ENCODE measurements at regions not wholly inside any gene's neighbourhood (a gene's known extent, or its start where the extent isn't known, plus 50 kb on each side); places are given as distances from the start of the nearest gene placed in this dataset.

DNA sequence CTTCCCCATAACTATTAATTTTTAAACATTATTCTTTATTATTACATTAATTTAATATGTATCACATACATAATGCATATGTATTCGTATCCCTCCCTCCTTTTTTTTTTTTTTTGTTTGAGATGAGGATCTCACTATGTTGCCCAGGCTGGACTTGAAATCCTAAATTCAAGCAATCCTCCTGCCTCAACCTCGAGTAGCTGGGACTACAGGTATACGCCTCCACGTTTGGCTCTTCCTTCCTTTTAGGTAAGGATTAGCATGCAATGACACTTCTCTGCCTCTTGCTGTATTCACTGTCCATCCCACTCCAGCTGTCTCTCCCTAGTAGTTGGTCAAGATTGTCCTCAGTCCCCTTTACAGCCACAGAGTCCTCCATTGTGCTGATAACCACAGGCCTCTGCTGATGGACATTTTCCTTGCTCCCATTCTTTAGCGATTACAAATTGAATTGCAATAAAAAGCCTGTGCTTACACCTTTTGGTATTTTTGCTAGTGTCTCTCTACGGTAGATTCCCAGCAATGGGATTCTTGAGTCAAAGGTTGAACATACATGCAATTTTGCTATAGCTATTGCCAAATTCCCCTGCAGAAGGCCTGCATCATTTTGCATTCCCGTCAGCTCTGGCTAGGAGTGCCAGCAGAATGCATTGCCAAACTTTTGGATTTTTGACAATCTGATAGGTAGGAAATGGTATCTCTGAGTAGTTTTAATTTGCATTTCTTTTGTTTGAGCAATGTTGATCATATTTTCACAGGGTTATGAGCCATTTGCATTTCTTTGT lies 156.6 kb downstream of the SMAD6 start:
- ChIA-PET POLR2A (no interaction called here), CTCF (interaction anchor here (3.3 kb wide), 1 partner anchor 7 kb away, joined by 9 read pairs; no protein-coding TSS in a partner anchor)
- no peaks in the 10 kb centered on the region for H3K9me3 ChIP-seq (ENCODE audit: low read length)
- peaks cover 0 to 4% (median 2%) of the 10 kb centered on the region in 3 donors for H3K4me1 Mint-ChIP-seq
- H3K27me3 Mint-ChIP-seq, result peaks cover 18 to 64% of the 10 kb centered on the region in 2 donors
- no peaks in the 10 kb centered on the region for H3K4me1 ChIP-seq (ENCODE audit: insufficient read depth, low read length)
- no peak overlapping the region for H3K4me3 ChIP-seq (ENCODE audit: low read length)
- H3K36me3 Mint-ChIP-seq, result peaks cover 0 to 1% (median 0%) of the 10 kb centered on the region in 3 donors
- H3K27ac ChIP-seq (ENCODE audit: low read depth, low read length), result no peak overlapping the region
- no peaks in the 10 kb centered on the region for H3K27me3 ChIP-seq (ENCODE audit: insufficient read depth, low read length, poor library complexity, severe bottlenecking)
- H3K4me3 Mint-ChIP-seq, result no peak overlapping the region
- no peak for DNase-seq
- no peaks in the 10 kb centered on the region for H3K9me3 Mint-ChIP-seq
- no peaks in the 10 kb centered on the region for H3K36me3 ChIP-seq (ENCODE audit: insufficient read depth, low read length)
- H3K27ac Mint-ChIP-seq, result peak overlapping the region in 1 of 8 donors; percentile 56

DNA sequence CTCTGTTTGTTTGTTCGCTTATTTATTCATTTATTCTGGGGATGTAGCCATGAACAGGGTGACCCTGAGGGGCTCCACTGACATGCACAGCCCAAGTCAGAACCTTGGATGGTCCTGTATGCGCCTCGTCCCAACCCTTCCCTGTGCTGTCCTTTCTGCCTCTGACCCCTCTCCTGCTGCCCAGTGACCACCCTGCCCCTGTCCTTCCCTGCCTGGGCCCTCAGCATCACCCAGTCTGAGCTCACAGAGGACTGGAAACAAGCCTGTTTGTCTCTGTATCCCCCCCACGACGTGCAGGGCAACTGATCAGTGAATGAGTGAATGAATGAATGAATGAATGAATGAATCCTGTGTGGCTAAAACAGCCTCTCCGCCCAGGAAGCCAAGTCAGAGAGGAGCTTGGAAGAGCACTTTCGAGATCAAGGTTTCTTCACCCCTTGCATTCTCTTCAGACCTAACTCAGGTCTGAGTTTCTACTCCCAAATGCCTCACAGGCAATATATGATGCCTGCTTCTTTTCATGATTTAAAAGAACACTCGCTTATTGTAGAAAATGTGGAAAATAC lies 157.7 kb downstream of the SMAD6 start:
- H3K27ac Mint-ChIP-seq, result no peak overlapping the region
- no peak overlapping the region for H3K4me3 Mint-ChIP-seq
- H3K9me3 Mint-ChIP-seq, result no peaks in the 10 kb centered on the region
- no peak overlapping the region for H3K27ac ChIP-seq (ENCODE audit: low read depth, low read length)
- no peak overlapping the region for H3K4me3 ChIP-seq (ENCODE audit: low read length)
- DNase-seq, result no peak
- no peaks in the 10 kb centered on the region for H3K4me1 ChIP-seq (ENCODE audit: insufficient read depth, low read length)
- H3K36me3 ChIP-seq (ENCODE audit: insufficient read depth, low read length), result no peaks in the 10 kb centered on the region
- no peaks in the 10 kb centered on the region for H3K9me3 ChIP-seq (ENCODE audit: low read length)
- peaks cover 0 to 4% (median 2%) of the 10 kb centered on the region in 3 donors for H3K4me1 Mint-ChIP-seq
- no peaks in the 10 kb centered on the region for H3K27me3 ChIP-seq (ENCODE audit: insufficient read depth, low read length, poor library complexity, severe bottlenecking)
- POLR2A ChIA-PET, result no interaction called here
- peaks cover 15 to 61% of the 10 kb centered on the region in 2 donors for H3K27me3 Mint-ChIP-seq
- peaks cover 0 to 1% (median 0%) of the 10 kb centered on the region in 3 donors for H3K36me3 Mint-ChIP-seq
- CTCF ChIA-PET, result interaction anchor here (3.3 kb wide), 1 partner anchor 9 kb away, joined by 9 read pairs; no protein-coding TSS in a partner anchor

GRCh38 chr15:66860844-66861243 lies 158.8 kb downstream of the SMAD6 start:
- Mint-ChIP-seq H3K9me3 (no peaks in the 10 kb centered on the region), H3K4me1 (peaks cover 0 to 4% (median 2%) of the 10 kb centered on the region in 3 donors), H3K36me3 (peaks cover 0 to 1% (median 0%) of the 10 kb centered on the region in 3 donors), H3K27me3 (peaks cover 13 to 64% of the 10 kb centered on the region in 2 donors), H3K27ac (no peak overlapping the region), H3K4me3 (no peak overlapping the region)
- Histone ChIP-seq H3K36me3 (ENCODE audit: insufficient read depth, low read length) (no peaks in the 10 kb centered on the region), H3K27ac (ENCODE audit: low read depth, low read length) (no peak overlapping the region), H3K4me3 (ENCODE audit: low read length) (no peak overlapping the region), H3K9me3 (ENCODE audit: low read length) (no peaks in the 10 kb centered on the region), H3K4me1 (ENCODE audit: insufficient read depth, low read length) (no peaks in the 10 kb centered on the region), H3K27me3 (ENCODE audit: insufficient read depth, low read length, poor library complexity, severe bottlenecking) (no peaks in the 10 kb centered on the region)
- ChIA-PET CTCF (interaction anchor here (3.3 kb wide), 1 partner anchor 10 kb away, joined by 9 read pairs; no protein-coding TSS in a partner anchor), POLR2A (no interaction called here)
- no peak for DNase-seq

DNA sequence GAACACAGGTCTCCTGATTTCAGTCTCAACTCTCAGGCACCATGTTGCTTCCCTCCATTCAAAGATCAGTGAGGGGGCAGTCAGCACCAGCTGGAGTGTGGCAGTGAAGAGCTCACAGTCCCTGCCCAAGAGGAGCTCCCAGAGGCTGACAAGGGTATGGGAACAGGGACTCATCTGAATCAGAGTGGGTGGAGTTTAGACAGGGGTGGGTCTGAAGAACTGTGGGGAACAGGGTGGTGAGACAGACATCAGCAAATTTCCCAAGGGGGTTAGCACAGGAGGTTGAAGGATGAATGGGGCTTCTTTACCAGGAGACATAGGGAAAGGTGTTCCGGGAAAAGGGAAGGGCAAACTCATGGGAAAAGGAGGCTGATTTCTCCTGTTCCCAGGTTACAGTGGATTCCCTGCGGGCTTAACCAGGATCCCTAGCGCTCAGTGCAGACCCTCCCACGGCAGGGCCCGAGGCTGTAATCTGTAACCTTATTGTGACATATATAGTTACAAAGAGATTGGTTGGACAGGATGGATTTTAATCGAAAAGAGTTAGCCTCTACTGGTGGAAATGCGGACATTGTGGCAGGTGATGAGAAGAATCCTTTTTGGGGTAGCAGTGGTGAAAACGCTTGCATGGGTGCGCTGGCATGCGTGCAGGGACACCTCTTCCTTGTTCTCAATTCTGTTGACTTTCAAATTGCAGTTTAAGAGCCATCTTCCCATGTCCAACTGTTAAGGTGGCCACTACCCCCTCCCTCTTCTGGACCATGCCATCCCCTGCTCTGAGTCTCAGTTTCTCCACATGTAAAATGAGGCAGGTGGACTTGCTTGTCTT lies 160.3 kb downstream of the SMAD6 start:
- ChIA-PET CTCF (interaction anchor here (3.3 kb wide), 1 partner anchor 11 kb away, joined by 9 read pairs; no protein-coding TSS in a partner anchor), POLR2A (no interaction called here)
- Mint-ChIP-seq H3K27ac (no peak overlapping the region), H3K27me3 (peaks cover 20 to 70% of the 10 kb centered on the region in 2 donors), H3K36me3 (peaks cover 0 to under 1% (median 0%) of the 10 kb centered on the region in 3 donors), H3K4me1 (peaks cover 0 to 4% (median 2%) of the 10 kb centered on the region in 3 donors), H3K4me3 (no peak overlapping the region), H3K9me3 (no peaks in the 10 kb centered on the region)
- no peaks in the 10 kb centered on the region for H3K9me3 ChIP-seq (ENCODE audit: low read length)
- H3K27me3 ChIP-seq (ENCODE audit: insufficient read depth, low read length, poor library complexity, severe bottlenecking), result no peaks in the 10 kb centered on the region
- H3K27ac ChIP-seq (ENCODE audit: low read depth, low read length), result no peak overlapping the region
- H3K4me3 ChIP-seq (ENCODE audit: low read length), result no peak overlapping the region
- DNase-seq, result no peak
- no peaks in the 10 kb centered on the region for H3K4me1 ChIP-seq (ENCODE audit: insufficient read depth, low read length)
- H3K36me3 ChIP-seq (ENCODE audit: insufficient read depth, low read length), result no peaks in the 10 kb centered on the region

DNA sequence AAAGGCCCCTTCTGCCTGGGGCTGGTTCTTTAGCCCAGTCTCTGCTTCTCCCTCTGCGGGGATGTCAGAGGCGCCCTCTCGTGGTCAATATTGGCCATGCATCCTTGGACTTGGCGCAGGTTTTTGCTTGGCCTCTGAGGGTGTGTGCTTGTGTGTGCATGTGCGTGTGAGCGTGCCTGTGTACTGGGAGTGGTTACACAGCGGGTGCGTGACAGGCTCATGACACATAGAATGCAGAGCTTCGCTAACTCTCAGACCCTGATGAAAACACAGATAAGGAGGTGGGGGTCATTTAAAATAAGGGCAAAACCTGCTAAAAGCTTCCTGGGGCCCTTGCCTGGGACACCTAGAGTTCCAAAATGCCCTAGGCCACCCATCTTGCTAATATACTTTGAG lies 160.9 kb downstream of the SMAD6 start:
- H3K27ac Mint-ChIP-seq, result no peak overlapping the region
- no peaks in the 10 kb centered on the region for H3K9me3 Mint-ChIP-seq
- no peaks in the 10 kb centered on the region for H3K36me3 ChIP-seq (ENCODE audit: insufficient read depth, low read length)
- DNase-seq, result peak; percentile 36 to 70 (median 43)
- peaks cover 0 to 4% (median 2%) of the 10 kb centered on the region in 3 donors for H3K4me1 Mint-ChIP-seq
- H3K27me3 ChIP-seq (ENCODE audit: insufficient read depth, low read length, poor library complexity, severe bottlenecking), result peaks cover 1% of the 10 kb centered on the region
- CTCF ChIA-PET, result no interaction called here
- POLR2A ChIA-PET, result no interaction called here
- H3K4me3 Mint-ChIP-seq, result no peak overlapping the region
- H3K4me1 ChIP-seq (ENCODE audit: insufficient read depth, low read length), result no peaks in the 10 kb centered on the region
- H3K9me3 ChIP-seq (ENCODE audit: low read length), result no peaks in the 10 kb centered on the region
- H3K27ac ChIP-seq (ENCODE audit: low read depth, low read length), result no peak overlapping the region
- H3K4me3 ChIP-seq (ENCODE audit: low read length), result no peak overlapping the region
- H3K27me3 Mint-ChIP-seq, result peaks cover 24 to 70% of the 10 kb centered on the region in 2 donors
- no peaks in the 10 kb centered on the region for H3K36me3 Mint-ChIP-seq

- no peak overlapping the region for H3K4me3 ChIP-seq (ENCODE audit: low read length)
- Mint-ChIP-seq H3K27me3 (peaks cover 24 to 74% of the 10 kb centered on the region in 2 donors), H3K4me1 (peaks cover 0 to 4% (median 2%) of the 10 kb centered on the region in 3 donors), H3K36me3 (no peaks in the 10 kb centered on the region), H3K27ac (no peak overlapping the region), H3K9me3 (no peaks in the 10 kb centered on the region), H3K4me3 (no peak overlapping the region)
- H3K27ac ChIP-seq (ENCODE audit: low read depth, low read length), result no peak overlapping the region
- H3K4me1 ChIP-seq (ENCODE audit: insufficient read depth, low read length), result no peaks in the 10 kb centered on the region
- ChIA-PET POLR2A (no interaction called here), CTCF (interaction anchor here (1.9 kb wide), 1 partner anchor 12 kb away, joined by 9 read pairs; no protein-coding TSS in a partner anchor)
- H3K27me3 ChIP-seq (ENCODE audit: insufficient read depth, low read length, poor library complexity, severe bottlenecking), result peaks cover 7% of the 10 kb centered on the region
- no peaks in the 10 kb centered on the region for H3K36me3 ChIP-seq (ENCODE audit: insufficient read depth, low read length)
- no peaks in the 10 kb centered on the region for H3K9me3 ChIP-seq (ENCODE audit: low read length)
- DNase-seq, result no peak
Measured at GRCh38 chr15:66863390-66864085, 161.5 kb downstream of the SMAD6 start.

DNA sequence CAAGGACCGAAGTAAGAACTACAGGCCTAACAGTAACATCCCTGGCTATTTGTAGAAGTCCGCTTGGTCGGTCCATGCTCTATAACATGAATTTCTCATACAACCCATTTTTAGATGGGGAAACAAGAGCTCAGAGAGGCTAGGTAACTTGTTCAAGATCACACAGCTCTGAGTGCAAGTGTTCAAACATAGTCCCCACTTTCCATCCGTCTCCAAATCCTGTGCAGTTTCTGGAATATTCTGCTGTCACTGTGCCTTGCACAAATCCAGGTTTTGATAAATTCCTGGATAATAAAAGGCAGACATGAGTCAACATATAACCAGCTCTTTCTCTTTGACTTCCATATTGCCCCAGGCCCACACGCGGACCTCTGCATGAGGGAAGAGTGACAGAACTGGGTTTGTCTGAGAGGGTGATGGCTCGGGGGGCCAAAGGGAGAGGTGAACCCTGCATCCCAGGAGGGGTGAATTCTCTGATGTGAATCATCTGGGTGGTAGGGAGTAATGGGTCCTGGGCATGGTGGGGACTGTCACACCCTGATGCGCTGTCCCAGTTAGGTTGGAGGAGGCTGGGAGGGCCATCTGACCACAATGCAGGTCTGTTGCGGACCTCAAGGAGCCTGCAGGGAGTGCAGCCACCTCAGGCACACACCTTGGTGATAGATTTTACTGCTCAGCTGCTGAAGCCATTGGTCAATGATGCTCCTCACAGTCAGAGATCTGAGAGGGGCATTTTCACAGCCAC lies 162.2 kb downstream of the SMAD6 start:
- peaks cover 24 to 77% of the 10 kb centered on the region in 2 donors for H3K27me3 Mint-ChIP-seq
- Histone ChIP-seq H3K27ac (ENCODE audit: low read depth, low read length) (no peak overlapping the region), H3K9me3 (ENCODE audit: low read length) (no peaks in the 10 kb centered on the region), H3K4me1 (ENCODE audit: insufficient read depth, low read length) (no peaks in the 10 kb centered on the region), H3K4me3 (ENCODE audit: low read length) (no peak overlapping the region), H3K27me3 (ENCODE audit: insufficient read depth, low read length, poor library complexity, severe bottlenecking) (peaks cover 12% of the 10 kb centered on the region), H3K36me3 (ENCODE audit: insufficient read depth, low read length) (no peaks in the 10 kb centered on the region)
- H3K4me3 Mint-ChIP-seq, result no peak overlapping the region
- no peak for DNase-seq
- no peaks in the 10 kb centered on the region for H3K9me3 Mint-ChIP-seq
- POLR2A ChIA-PET, result no interaction called here
- H3K36me3 Mint-ChIP-seq, result no peaks in the 10 kb centered on the region
- no peak overlapping the region for H3K27ac Mint-ChIP-seq
- CTCF ChIA-PET, result interaction anchor here (0.9 to 1.9 kb wide), 2 partner anchors 11 to 13 kb away, joined by 3 to 9 read pairs; no protein-coding TSS in a partner anchor
- peaks cover 0 to 4% (median 2%) of the 10 kb centered on the region in 3 donors for H3K4me1 Mint-ChIP-seq
